ENCODE measurements at regions not wholly inside any gene's neighbourhood (a gene's known extent, or its start where the extent isn't known, plus 50 kb on each side); places are given as distances from the start of the nearest gene placed in this dataset.

DNA sequence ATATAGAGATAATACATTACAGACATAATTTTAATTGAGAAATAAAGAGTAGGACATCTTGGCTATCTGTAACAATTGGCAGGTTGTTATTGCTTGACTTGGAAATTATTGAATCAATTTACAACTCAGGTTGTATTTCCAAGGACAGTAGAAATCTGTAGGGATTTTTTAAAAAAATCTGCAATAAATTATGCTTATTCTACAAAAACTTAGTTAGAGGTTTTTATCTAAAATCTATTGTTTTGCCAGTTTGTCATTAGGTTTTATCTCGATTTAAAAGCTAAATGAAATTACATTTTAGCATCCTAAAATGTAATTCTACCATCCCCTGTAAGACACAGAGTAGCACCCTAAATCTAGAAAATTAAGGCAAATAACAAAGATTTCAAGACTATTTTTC lies 408.8 kb downstream of the COL11A1 start:
- TF ChIP-seq, protein P1, sequence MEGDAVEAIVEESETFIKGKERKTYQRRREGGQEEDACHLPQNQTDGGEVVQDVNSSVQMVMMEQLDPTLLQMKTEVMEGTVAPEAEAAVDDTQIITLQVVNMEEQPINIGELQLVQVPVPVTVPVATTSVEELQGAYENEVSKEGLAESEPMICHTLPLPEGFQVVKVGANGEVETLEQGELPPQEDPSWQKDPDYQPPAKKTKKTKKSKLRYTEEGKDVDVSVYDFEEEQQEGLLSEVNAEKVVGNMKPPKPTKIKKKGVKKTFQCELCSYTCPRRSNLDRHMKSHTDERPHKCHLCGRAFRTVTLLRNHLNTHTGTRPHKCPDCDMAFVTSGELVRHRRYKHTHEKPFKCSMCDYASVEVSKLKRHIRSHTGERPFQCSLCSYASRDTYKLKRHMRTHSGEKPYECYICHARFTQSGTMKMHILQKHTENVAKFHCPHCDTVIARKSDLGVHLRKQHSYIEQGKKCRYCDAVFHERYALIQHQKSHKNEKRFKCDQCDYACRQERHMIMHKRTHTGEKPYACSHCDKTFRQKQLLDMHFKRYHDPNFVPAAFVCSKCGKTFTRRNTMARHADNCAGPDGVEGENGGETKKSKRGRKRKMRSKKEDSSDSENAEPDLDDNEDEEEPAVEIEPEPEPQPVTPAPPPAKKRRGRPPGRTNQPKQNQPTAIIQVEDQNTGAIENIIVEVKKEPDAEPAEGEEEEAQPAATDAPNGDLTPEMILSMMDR (IDR thresholded peaks at IDR 0.05): no peak
- TF ChIP-seq POLR2AphosphoS5 (IDR thresholded peaks at IDR 0.05): no peak

Data from breast epithelium (tissue), 3 donors.